ENCODE measurements at regions not wholly inside any gene's neighbourhood (a gene's known extent, or its start where the extent isn't known, plus 50 kb on each side); places are given as distances from the start of the nearest gene placed in this dataset.
"Not testable (repeated sequence)": the region's sequence is repeated elsewhere in the genome, so short reads cannot be mapped to it uniquely, and the experiment has no call there.

DNA sequence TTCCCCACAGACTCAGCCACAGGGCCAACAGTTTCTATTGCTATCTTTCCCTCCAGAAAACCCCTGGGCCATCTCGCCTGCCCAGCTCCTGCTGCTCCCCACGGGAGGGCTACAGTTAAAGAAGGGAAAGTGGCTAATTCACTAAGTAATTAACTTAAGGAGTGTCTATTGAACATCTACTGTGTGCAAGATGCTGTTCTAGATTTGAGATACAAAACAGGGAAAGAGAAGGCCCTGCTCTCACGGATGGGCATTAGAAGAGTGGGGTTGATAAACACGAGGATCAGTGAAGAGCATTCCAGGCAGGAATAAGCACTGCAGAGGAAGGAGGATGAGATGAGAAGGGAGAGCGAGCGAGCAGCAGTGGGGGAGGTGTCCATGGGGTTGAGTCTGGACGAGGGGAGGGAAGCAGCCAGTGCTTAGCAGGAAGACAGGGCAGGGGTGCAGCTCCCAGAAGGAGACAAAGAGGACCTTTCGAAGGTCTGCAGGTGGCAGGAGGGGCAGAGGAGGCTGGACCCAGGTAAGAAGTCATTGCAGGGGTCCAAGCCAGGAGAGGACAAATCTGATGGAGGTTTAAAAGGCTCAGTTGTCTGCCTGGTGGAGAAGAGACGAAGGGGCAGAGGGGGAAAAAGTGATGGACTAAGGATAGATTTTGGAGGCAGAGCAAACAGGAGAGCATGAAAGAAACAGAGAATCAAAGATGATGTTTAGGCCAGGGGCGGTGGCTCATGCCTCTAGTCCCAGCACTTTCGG, 64.7 kb downstream of the KLF15 start:
- no peak for DNase-seq

GRCh38 chr3:126291537-126291936, 65.7 kb downstream of the KLF15 start:
- DNase-seq = no peak

- no peak for DNase-seq
These were observed 66.1 kb downstream of the KLF15 start for GRCh38 chr3:126291061-126291460.

GRCh38 chr3:126290325-126290724, 66.9 kb downstream of the KLF15 start:
- DNase-seq = no peak

GRCh38 chr3:126289096-126289495, 68.1 kb downstream of the KLF15 start:
- no peak for DNase-seq

- no peak for DNase-seq
These were observed 68.9 kb downstream of the KLF15 start for GRCh38 chr3:126288314-126288713.

- no peak for DNase-seq
These were observed 69.5 kb downstream of the KLF15 start for GRCh38 chr3:126287536-126288241.

- no peak for DNase-seq
These were observed 70.1 kb downstream of the KLF15 start for GRCh38 chr3:126287171-126287535.

GRCh38 chr3:126285369-126285768, 71.8 kb downstream of the KLF15 start:
- no peak for DNase-seq

- DNase-seq = no peak
These were observed 72.8 kb downstream of the KLF15 start for GRCh38 chr3:126284258-126284904.

DNA sequence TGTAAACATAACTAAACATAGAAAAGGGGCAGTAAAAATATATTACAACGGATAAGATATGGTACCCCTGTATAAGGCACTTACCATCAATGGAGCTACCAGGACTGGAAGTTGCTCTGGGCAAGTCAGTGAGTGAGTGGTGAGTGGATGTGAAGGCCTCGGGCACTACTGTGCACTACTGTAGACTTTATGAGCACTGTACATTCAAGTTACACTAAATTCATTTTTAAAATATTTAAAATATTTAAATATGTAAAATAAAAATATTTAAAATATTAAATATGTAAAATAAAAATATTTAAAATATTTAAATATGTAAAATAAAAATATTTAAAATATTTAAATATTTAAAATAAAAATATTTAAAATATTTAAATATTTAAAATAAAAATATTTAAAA, 73.6 kb downstream of the KLF15 start:
- not testable (repeated sequence) for DNase-seq

DNA sequence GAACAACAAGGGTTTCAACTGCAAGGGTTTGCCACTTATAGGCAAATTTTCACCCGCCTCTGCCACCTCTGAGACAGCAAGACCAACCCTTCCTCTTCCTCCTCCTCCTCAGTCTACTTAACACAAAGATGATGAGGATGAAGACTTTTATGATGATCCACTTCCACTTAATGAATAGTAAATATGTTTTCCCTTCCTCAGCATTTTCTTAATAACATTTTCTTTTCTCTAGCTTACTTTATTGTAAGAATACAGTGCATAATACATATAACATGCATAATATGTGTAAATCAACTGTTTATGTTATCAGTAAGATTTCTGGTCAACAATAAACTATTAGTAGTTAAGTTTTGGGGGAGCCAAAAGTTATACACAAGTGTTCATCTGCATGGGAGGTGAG, 77.4 kb downstream of the KLF15 start:
- no peak for DNase-seq

GRCh38 chr3:126277629-126278378, 79.4 kb downstream of the KLF15 start:
- no peak for DNase-seq

- DNase-seq = no peak
These were observed 81.6 kb downstream of the KLF15 start for GRCh38 chr3:126275620-126275904.

DNA sequence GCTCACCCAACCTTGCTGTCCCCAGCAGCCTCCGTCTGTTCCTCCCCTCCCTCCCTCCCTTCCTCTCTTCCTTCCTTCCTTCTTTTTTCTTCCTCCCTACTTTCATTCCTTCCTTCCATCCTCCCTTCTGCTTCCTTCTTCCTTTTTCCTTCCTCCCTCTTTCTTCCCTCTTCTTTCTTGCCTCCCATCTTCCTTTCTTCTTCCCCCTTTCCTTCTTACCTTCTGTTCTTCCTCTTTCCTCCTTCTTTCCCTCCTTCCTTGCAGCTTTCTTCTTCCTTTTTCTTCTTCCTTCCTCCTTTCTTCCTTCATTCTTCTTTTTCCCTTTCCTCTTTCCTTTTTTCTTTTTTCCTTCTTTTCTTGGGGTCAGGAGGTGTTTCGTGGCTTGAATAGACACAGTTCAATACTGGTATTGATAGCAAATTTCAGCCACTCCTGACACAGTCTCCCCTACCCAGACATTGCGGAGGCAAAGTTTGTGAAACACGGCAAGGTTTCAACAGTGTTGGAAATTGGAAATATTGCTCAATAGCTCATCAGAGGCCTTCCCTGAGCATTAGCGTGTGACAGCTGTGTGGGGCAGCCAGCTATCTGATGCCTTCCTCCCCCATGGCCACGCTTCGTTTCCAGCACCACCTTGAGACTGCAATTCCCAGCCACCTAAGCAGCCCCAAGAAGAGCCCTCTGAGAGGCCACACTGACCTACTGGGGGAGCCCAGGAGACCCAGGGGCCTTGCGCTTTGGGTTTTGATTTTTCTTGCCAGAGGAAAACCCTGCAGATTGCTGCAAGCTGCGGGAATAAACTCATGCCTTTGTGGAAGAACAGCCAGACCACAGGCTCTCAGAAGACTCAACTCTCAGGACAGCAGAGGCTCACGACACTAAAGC, 82.2 kb downstream of the KLF15 start:
- no peak for DNase-seq

DNA sequence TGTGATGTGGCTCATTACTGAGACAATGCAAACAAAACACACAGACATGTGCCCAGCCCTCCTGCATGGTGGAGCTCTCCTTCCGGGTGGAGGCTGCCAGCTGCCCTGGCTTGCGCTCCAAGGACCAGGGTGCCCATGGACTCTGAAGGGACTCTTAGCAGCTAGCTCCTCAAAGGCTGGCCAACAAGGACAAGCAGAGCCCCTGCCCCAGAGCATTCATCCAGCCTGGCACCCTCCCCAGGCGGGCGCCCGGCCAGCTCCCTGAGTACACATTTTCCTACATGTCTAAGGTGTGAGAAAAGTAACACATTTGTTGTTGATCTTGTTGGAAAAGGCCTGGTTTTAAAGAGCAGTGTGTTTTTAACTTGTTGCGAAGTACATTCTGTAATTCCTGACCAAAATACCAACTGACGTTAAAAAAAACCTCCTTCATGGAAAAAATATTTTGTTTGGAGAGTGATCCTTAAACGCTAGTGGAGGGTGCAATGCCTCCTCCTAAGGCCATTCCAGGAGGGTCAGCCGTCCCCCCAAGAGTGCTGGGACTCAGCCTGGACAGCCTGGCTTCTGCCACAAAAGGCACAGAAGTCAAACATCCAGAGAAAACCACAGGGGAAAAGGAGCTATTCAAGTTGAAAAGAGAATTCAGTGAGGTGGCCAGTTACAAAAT, 86.9 kb downstream of the KLF15 start:
- no peak for DNase-seq

GRCh38 chr3:126269354-126269753, 87.9 kb downstream of the KLF15 start:
- no peak for DNase-seq

DNA sequence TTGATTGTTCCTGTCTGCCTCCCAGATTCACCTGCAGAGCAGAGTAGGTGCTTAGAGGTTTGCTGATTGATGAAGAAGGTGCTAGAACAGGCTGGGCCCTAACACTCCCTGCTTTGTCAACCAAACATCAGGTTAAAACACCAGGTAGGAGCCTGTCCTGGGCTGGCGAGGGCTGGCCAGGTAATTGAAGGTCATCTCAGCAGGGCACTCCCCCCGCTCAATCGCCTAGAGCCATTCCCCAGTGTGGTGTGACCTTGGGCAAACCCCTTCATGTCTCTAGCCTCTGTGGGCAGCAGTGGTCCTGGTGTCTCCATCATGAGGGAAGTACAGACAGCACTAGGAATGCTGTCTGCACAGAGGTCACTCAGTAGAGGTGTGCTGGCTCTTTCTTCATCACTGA, 88.3 kb downstream of the KLF15 start:
- no peak for DNase-seq

DNA sequence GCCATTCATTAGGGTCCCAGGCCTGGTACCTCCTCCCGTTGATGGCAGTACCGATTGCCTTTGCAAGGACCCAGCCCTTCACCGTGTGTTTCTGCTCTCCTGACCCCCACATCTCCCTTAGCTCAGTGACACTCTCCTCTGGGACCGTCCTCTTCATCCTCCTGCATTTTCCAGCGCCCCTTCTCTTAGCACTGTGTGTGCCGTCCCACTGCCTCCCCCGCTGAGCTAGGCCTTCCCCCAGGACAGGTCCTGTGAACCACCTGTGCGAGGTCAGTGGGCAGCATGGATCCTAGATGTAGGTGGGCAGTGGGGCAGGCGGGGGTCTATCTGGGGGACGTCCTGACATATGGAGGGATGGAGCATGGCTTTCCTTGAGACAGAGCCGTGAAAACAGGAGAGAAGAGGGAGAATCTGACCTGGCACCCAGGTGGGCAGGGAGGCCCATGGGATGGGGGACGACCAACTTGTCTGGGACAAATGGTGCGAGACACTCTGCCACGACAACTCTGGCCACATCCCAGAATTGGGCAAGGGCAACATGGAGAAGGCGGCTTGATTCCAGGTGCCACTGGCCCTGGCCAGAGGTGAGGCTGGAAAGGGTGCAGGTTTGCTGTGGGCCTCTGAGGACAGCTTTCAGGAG, 87.7 kb upstream of the ALDH1L1 start:
- no peak for DNase-seq

GRCh38 chr3:126267169-126267975, 87.0 kb upstream of the ALDH1L1 start:
- DNase-seq = no peak

DNA sequence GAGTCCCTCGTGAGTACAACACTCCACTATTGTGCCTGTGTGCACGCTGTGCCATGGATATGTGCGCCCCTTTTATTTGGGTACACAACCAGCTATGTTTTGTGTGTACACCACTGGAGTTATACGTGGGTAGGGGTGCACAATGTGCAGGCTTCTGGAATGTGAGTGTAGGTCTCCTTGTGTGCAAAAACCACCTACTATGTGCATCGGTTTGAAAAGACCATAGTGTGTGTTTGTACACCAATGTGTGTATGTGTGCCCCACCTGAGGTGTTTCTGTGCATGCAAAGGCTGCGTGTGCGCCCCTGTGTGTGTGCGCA, 86.4 kb upstream of the ALDH1L1 start:
- no peak for DNase-seq
